NCI-H460 (cell line): ENCODE measurements at regions not wholly inside any gene's neighbourhood (a gene's known extent, or its start where the extent isn't known, plus 50 kb on each side); places are given as distances from the start of the nearest gene placed in this dataset.

Experiments
- DNase-seq: peaks from one replicate; pipeline ENCODE4 v3.0.0-alpha.2; 2016; ENCODE audit warnings: low read depth; ENCODE audit errors: extremely low read depth

DNA sequence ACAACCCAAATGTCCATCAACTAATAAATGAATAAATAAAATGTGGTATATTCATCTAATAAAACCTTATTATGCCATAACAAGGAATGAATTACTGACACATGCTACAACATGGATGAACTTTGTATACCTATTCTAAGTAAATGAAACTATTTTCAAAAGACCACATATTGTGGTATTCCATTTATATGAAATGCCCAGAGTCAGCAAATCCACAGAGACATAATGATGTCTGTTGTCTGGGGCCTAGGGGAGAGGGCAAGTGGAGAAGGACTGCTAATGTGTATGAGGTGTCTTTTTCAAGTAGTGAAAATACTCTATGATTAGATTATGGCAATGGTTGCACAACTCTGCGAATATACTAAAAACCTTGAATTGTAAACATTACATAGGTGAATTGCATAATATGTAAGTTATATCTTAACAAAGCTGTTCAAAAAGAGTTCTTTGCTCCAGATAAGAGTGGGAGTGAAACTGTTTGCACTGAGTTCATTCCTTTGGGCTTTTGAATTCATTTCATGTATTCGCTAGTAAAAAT, 464.2 kb downstream of the NUF2 start:
- no peak for DNase-seq

- no peak for DNase-seq
These were observed 468.2 kb downstream of the NUF2 start for GRCh38 chr1:163789911-163790310.

- DNase-seq = no peak
These were observed 472.8 kb downstream of the NUF2 start for GRCh38 chr1:163794551-163794950.

- DNase-seq = peak; percentile 62
These were observed 474.7 kb downstream of the NUF2 start for GRCh38 chr1:163796394-163796821.

DNA sequence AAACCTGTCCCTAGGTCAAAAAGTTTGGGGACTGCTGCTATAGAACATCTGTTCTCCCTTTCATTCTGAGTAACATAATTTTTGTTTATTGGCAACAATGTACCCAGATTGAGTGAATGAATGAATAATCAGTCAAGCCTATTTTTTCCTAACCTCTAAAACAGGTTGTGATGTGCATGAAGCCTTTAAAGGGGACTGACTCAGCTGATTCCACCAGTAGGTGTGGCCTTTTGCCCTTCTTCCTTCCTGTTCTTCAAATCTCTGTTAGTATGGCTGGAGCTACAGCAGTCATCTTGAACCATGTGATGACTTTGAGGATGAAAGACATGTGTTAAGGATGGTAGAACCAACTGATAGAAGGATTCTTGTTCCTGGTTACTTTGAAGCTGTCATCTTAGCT, 476.1 kb downstream of the NUF2 start:
- no peak for DNase-seq

DNA sequence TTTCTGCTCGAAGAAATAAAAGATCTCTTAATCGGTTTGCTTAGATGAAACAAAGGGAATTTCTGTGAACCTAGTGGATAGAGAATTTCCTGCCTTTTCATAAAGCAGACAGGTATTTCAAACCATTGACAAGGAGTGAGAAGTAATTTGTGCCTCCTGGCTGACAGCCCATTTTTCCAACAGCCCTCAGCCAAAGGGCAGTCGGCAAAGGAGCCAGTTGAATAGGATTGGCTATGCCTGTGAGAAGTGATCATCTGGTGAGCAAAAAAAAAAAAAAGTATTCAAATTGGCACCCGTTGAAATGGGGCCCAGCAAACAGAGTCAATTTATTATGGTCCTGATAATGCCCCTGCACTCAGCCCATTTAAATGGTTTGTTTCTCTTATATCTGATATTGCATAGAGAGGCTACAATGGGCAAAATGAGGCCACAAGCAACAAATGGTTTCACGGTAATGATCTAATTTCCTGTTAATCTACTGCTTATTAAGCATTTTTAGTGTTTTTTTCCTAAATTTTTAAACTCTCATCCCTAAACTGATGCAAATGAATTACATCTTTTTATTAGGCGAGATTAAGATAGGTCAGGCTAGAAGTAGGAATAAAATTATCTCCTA, 477.5 kb downstream of the NUF2 start:
- no peak for DNase-seq

DNA sequence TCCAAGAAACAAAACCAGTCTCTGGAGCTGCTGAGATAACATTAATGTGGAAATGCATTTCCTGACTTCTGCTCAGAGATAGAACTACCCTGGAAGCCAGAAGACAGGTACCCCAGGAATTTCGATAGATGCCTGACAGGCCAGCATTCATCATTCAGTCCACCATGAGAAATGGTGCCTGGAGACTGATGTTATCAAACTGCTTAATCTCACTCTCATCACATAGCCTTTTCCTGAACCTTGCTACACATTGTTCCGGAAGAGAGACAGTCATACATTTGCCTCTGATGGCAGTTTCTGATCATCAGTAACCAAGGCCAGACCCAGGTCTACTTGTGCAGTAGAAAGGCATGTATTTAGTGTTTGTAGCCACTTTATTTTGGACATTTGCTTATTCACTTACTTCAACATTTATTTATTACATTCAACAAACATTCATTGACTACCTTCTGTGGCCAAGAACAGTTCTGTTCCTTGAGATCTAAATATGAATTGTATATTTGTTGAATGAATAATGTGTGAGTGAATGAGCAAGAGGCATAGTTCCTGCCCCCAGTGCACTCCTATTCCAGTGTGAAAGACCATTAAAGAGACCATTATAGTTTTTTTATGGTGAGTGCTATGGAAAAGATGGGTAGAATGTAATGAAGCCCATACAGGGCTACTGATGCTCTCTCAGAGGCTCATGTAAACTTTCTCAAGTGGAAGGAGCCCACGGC, 485.7 kb downstream of the NUF2 start:
- DNase-seq = no peak

GRCh38 chr1:163813251-163813650, 491.5 kb downstream of the NUF2 start:
- no peak for DNase-seq

DNA sequence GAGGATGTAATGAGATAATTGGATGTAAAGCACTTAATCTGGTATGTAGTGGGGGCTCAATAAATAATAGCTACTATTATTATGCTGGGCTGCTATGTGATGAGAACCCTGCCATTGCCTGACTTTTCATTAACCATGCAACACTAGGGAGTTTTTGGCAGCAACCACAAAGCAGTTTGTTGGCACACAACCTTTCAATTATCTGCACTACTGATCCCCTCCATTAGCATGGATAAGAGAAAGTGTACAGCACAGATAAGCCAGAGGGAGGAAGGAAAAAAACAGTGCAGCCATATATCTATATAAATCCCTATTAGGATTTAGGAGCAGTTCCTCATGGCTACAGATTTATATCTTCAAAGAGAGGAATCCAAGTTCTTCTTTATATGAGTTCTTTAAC, 498.5 kb downstream of the NUF2 start:
- DNase-seq = no peak

DNA sequence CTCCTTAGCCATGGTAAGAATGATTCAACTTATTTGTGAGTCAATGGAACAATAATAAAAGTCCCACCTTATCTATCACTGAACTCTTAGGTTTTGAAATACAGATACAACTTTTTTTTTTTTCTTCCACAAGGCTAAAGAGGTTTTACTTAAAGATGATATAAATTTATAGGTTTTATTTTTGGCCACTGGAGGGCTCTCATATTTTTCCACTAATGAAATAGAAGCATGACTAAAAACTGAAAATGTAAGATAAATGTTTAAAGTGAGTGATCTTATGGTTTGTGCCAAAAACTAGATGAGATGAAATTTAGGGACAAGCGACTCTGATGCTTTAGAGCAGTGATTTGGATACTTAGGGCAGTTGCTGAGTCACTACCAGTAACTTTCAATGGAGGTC, 499.0 kb downstream of the NUF2 start:
- no peak for DNase-seq

- DNase-seq = no peak
These were observed 499.9 kb downstream of the NUF2 start for GRCh38 chr1:163821679-163822078.

GRCh38 chr1:163823017-163823416, 501.3 kb downstream of the NUF2 start:
- DNase-seq = no peak

GRCh38 chr1:163824006-163824405, 502.3 kb downstream of the NUF2 start:
- no peak for DNase-seq

DNA sequence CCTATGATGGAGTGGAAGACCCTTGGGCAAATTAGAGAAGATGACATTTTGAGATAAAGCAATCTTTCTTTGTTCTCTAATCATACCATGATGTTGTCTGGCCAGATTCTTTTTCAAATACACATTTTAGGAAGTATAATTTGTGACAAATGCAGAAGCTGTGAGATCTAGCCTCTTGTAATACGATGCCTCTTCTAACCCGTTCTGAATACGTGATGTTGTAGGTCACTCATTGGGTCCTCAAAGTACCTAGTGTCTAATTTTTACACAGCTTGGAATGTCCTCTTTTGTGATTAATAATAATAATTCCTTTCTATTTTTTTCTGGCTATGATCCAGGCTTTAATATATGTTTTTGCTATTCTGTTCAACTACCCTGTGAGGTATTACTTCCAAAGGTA, 502.7 kb downstream of the NUF2 start:
- DNase-seq = no peak

GRCh38 chr1:163826500-163826899, 504.7 kb downstream of the NUF2 start:
- DNase-seq = no peak

DNA sequence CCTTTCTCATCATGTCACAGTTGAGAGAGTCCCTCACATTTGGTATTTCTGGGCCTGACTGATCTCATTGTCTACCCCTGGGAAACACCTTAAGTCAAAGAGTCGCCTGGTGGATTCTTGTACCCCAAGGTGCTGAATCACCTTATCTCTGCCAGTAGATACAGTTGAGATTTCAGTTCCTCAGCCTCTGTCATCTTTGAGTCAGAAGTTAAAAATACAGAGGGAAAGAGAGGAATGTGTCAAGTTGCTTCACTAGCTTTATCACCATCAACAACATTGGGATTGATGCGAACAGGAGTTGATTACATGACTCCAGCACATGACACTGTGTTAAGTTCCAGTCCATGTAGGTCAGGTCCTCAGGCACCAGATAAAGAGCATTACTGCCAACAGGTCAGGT, 513.0 kb downstream of the NUF2 start:
- no peak for DNase-seq

DNA sequence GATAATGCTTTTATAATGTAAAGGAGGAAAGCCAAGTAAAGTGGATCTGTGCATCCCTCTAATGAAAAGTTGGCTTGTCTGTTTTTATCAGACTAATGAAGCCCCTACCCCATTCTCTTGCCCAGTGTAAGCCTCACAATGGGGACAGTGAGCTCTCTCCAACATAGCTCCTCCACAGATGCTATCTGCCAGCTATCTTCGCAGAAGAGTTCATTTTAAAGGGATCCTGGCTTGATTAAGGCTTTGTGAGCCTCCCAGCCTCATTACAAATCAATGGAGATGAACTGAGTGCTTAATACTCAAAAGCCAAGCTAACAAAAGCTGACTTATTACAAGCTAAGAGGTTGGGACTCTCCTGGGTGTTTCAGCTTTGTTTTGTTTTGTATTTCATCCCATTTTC, 514.7 kb downstream of the NUF2 start:
- no peak for DNase-seq

GRCh38 chr1:163837206-163837605, 515.5 kb downstream of the NUF2 start:
- DNase-seq = no peak

DNA sequence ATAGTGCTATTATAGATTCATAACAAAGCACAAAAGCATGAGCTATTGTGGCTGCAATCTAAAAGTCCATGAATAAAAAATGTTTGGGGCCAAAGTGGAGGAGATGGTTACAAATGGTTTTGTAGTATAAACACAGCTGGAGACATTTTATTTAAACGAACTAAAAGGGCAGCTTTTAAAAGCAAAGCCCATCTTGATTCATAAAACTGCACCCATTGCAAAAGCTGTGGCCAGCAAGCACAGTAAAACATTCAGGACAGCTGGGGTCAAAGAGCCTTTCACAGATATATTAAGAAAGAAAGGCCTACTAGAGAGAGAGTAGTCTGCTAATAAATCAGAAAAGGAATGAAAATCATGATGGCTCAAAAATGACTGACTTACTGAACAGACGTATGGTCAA, 520.8 kb downstream of the NUF2 start:
- DNase-seq = no peak

GRCh38 chr1:163844459-163844858, 522.7 kb downstream of the NUF2 start:
- no peak for DNase-seq

- DNase-seq = no peak
These were observed 523.5 kb downstream of the NUF2 start for GRCh38 chr1:163845279-163845678.

DNA sequence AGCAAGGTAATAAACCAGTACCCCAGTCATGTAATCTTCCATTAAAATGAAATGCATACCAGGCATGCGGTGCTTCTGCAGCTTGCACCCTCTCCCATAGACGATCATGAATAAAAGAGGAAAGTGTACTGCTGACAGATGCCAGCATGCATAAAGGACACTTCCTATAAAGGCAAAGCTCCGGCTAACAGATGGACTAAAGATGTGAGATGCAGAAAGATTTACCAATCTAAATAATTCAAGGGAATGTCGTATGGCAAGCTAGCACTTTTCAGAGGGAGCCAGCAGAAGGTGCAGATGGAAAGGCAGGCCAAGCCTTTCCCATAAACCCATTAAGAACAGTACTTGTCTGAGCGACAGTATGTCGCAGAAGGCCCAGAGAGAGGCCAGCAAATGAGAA, 542.0 kb downstream of the NUF2 start:
- DNase-seq = no peak
